Stimulated activated CD8-positive, alpha-beta memory T cell treated with anti-CD3 and anti-CD28 coated beads, Interleukin-15, amount 100 ng/mL, for 4 hours (primary cell): ENCODE measurements at regions not wholly inside any gene's neighbourhood (a gene's known extent, or its start where the extent isn't known, plus 50 kb on each side); places are given as distances from the start of the nearest gene placed in this dataset.
"Not testable (repeated sequence)": the region's sequence is repeated elsewhere in the genome, so short reads cannot be mapped to it uniquely, and the experiment has no call there.

Experiments used
- DNase-seq, 2 donors: peaks; one replicate each; pipeline ENCODE4 v3.0.0-alpha.2; 2020; ENCODE audit warnings: low read depth in 2 of 2

DNA sequence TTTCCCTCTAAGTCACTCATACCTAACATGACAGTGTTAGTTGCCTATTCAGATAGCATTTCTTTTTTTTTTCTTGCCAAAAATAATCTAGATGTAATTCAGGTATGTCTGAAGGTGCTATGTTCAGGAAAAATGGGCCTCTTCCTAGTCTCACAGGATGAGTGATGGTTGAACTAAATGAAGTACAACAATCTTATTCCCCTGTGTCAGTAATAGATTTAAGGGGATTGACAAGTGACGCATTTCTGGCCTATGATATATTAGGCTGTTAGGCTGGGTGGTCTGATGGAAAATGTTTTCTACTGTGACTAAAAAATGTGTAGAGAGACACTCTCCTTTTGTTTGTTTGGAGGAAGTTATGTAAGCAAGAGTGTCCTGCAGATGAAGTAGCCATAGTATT is 878.7 kb upstream of the SLITRK1 start:
- DNase-seq: no peak

DNA sequence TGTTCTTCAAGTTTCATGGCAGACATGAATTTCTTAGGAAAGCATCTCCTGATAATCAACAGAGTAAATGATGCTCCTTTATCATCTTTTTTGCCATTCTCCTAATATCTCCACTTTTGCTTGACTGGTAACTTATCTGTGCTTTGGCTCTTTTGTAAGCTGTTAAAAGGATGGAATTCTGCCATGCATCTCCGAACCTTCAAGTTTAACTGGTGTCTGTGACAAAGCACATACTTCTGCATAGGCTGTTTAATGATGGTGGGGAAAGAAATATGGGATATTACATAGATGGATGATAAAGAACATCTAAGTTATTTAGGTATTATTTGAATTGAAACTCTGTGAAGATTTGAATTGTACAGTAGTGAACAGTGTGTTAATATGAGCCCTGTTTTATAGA is 866.9 kb upstream of the SLITRK1 start:
- no peak for DNase-seq

DNA sequence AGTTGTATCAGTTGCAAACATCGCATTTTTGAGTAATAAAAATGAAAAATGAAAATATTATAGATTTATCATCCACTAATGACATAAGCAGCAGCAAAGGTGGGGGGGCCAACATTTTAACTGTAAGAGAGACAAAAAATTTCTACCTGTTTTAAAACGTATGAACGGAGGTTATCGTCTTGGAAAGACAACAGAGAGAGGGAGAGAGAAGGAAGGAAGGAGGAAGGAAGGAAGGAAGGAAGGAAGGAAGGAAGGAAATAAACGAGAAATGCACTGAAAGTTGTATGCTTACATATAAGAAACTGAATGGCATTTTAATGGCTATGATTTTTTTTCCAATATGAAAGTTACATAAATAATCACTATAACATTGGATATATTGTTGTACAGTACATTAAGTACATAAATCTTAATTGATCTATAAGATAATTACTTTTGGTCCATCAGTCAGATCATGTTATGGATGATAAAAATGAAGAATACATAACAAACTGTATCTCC is 862.8 kb upstream of the SLITRK1 start:
- DNase-seq: no peak

DNA sequence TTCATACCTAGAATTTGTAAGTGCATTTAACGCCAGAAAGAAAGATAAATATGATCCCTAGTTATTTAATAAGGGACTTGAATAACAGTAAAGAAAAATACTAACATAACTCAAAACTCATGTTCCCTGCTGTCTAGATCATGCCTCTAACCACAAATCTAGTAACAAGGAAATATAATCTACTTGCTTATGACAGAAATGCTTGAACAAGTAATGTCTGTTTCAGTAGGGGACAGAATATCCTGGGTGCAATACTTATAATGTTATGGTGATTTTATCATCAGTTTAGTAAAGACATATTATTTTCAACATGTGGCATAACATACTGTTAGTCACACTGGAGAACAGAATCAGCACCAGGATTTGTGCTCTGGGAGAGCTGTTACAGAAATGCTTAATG is 861.9 kb upstream of the SLITRK1 start:
- no peak for DNase-seq

DNA sequence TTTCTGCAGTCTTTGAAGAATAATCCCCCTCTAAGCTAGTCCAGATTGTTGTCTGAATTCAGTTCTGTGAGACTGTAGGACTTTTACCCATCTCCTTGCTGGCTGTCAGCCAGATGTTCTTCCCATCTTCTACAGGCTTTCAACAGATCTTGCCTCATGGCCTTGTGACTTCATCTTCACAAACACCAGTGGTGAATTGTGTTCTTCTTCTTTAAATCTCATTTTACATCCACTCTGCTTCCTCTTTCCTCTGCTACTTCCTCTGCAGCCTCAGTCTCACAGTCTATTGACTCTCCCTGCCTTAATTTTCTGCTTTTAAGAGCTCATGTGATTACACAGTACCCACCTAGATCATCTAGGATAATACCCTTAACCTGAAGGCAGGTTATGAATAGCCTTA is 859.0 kb upstream of the SLITRK1 start:
- no peak for DNase-seq

DNA sequence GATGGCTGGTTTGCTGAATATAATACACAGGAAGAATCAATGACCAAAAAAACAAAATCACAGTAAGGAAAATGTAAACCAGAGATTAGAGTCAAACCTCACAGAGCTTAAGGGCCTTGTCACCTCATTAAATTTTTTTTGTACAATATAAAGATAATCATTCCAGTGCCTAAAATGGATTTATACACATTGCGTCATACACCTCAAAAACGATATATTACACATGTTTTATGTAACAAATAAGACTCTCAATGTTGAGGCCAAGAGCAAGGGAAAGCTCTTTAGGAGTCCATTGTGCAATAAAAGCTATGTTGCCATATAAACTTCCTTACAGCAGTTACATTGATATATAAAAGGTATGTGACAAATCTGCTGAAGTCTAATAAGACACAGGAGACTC is 856.7 kb upstream of the SLITRK1 start:
- no peak for DNase-seq

DNA sequence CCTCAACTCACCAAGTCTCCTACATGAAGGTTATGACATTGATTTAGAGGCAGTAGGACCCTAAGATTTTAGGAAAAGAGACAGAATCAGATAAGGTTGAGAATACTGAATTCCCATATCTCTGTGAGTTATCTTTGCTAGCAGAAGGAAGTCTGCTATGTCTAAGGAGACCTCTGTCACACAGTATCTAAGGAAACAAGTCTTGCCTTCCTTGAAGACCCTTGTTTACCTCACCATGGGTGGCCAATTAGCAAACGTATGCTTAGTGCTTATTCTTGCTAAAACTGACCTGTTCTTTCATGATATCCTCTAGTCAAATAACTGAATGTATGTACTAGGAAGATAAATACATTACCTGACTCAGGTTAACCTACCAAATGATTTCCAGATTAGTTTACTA is 855.4 kb upstream of the SLITRK1 start:
- DNase-seq: no peak

DNA sequence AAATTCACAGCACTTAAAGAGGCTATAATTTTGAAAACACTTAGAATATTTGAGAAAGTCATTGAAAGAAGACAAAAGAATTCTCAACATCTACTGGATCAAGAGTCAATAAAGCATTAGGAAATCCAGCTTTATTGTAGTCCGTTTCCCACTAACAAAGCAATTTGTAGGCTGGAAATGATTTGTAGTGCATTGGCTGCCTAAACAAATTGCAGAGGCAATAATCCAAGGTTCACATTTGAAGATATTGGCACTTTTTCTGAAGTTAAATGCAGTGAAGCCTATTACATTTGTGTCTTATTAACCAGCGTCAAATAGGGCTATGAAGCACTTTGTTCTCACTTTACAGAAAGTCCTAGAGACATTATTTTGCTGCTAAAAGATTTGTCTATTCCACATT is 848.1 kb upstream of the SLITRK1 start:
- DNase-seq: no peak

DNA sequence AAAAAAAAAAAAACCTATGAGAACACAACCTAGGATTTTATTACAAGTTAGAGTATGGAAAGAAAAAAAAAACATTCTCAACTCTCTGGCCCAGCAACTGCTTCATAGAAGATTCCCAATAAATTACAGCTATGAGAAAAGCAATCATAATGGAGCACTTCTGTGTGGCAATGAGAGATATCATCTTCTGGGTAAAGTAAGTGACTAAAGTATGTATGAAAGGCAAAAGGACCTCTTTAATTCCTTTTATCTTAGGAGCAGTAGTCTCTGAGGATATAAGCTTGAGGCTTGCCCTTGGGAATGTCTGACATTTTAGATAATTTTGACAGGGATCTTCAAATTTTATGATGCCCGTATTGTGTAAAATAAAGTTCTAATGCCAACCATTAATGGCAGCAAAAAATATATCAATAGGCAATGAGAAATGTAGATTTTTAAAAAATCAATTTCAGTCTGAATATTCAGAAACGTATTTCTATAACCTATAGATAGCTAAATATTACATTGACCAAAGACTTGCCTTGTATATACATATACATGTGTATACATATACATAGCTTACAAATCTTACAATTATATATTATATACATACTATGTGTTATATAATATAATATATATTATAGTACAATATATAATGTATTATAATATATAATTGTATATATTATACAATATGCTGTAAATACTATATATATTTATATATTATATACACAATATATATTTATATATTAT is 823.9 kb upstream of the SLITRK1 start:
- DNase-seq: no peak

DNA sequence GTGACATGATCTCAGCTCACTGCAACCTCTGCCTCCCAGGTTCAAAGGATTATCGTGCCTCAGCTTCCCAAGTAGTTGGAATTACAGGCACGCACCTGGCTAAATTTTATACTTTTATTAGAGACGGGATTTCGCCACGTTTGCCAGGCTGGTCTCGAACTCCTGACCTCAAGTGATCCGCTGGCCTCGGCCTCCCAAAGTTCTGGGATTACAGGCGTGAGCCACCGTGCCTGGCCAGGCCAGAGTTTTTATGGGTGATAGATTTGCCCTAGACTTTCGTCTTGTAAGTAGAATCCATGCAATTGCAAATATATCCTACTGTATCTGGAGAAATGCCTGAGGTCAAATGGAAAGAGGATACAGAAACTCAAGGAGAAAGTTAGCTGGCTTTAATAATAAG is 819.9 kb upstream of the SLITRK1 start:
- no peak for DNase-seq

DNA sequence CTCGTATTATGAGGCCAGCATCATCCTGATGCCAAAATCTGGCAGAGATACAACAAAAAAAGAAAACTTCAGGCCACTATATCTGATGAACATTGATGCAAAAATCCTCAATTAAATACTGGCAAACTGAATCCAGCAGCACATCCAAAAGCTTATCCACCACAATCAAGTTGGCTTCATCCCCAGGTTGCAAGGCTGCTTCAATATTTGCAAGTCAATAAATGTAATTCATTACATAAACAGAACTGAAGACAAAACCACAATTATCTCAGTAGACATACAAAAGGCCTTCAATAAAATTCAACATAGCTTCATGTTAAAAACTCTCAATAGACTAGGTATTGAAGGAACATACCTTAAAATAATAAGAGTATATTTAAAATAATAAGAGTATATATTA is 815.3 kb upstream of the SLITRK1 start:
- not testable (repeated sequence) for DNase-seq

DNA sequence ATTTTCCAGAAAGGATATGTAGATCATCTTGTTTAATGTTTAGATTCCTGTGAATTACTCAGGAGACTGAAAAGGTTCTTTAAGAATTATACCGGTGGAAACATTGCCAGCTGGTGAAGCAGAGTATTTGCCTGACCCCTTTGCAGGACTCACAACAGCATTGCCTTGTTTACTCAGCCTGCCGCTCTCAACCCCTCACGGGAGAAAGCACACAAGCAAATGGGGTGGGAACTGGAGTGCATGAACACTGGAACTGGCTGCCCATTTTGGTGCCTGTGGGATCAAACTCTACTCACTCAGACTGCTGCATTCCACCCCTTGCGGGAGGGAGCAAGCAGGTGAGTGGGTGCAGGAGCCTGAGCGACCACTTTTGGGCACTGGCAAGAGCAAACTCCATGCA is 804.7 kb upstream of the SLITRK1 start:
- no peak for DNase-seq

DNA sequence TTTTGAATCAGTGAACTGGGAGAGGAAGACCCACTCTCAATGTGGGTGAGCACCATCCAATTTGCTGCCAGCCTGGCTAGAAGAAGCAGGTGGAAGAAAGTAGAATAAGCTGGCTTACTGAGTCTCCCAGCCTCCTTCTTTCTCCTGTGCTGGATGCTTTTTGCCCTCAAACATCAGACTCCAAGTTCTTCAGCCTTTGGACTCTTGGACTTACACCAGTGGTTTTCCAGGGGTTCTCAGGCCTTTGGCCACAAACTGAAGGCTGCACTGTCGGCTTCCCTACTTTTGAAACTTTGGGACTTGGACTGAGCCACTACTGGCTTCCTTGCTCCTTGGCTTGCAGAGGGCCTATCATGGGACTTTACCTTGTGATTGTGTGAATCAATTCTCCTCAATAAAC is 804.2 kb upstream of the SLITRK1 start:
- no peak for DNase-seq

DNA sequence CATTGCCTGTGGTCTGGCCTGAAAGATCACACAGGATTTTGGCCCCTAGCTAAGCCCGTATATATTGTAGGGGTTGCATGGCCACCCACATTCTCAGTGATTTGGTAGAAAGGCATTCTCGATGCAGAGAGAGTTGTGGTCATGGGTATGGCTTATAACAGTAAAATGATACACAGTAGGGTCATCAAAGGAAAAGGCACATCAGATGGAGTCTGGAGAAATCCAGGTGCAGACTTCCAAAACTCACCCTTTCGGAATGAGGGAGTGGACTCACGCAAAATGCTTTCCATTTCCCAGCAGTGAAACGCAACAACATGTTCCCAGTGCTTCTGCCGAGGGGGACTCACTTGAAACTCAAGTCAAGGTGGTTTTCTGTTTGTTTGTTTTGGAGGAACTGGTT is 802.5 kb upstream of the SLITRK1 start:
- no peak for DNase-seq

DNA sequence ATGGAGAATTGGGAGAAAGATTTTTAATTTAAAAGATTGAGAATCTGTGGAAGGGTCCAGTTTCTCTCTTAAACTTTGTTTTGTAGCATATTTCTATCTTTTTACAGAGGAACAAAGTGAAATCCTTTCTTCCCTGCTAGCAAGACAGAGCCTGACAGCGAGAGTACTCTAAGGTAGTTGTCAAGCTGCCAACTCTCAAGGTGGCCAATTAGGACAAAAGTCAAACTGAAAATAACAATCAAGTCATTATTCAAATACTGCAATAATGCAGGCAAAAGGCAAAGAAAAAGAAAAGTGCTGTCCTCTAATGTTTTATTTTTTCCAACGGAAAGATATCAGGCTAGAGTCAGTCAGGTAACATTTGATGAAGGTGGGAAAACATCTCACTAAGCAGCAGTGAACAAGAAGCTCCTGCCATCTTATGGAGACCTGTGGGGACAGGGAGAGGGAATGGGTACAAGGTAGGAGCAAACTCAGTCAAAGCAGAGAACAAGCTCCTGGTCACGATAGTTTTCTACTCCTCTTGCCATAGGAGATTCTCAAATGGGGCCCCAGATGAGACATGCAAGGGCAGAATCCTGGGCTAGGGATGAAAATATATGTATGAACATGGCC is 801.9 kb upstream of the SLITRK1 start:
- no peak for DNase-seq

DNA sequence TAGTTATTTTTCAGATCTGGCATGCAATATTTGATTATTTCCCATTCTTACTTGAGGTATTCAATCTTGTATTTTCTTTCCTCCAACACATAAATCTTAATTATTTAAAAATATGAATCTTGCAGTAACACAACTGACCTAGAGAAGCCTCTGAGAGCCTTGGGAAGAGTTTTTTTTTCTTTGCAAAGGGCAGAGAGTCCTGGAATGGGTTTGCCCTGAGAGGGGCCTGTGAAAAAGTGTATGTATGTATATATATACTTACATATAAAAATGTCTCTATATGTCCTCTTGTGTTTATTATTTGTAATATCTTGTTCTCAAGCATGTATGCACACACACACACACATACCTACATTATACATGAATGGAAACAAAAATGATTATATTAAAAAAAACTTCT is 801.2 kb upstream of the SLITRK1 start:
- DNase-seq: no peak

DNA sequence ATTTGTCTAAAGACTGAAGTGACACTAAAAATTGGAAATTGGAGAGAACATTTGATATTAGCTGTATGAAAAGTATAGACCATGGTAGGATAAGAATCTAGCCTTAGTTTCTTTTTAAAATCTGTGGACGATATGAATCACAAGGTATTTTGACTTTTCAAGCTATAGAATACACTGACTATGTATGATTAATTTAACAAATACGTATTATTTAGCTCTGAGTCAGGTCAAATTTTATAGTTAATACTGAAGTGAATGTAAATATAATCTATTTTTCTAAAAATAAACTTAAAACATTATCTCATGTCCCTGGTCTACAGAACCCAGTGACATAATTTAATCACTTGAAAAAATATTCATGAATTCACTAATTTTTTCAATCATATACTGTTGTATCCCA is 795.6 kb upstream of the SLITRK1 start:
- DNase-seq: no peak

DNA sequence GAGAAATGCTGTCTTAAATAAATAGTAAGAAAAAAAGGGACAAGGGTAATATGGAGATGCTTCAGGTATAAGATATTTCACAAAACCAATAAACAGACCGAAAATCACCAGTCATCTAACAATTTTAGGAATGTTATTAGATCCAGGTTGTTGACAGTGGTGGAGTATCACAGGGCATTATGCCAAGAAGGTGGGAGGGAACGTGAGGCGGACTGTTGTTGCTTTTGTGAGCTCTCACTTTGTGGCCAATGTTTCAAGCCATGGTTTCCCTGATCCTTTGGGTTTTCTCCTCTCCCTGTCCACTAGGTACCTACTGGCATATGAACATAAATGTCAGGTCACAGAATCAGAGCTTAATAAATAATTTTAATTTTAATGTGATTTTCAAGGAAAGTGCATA is 790.3 kb upstream of the SLITRK1 start:
- no peak for DNase-seq

DNA sequence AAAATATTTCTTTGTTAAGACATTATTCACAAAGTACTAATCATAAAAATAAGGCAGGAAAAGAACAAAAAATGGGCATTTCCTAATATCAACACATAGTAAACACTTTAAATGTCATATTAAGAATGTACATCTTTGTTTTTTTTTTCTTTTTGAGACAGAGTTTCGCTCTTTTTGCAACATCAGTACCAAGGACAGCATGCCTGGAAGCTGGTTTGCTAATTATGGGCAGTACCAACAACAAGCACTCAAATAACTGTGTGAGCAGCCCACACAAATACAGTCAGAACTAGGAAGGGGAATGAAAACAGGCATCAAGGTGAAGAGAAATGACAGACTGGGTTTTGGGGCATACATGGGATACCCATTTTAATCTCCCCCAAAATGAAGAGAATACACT is 788.0 kb upstream of the SLITRK1 start:
- no peak for DNase-seq

DNA sequence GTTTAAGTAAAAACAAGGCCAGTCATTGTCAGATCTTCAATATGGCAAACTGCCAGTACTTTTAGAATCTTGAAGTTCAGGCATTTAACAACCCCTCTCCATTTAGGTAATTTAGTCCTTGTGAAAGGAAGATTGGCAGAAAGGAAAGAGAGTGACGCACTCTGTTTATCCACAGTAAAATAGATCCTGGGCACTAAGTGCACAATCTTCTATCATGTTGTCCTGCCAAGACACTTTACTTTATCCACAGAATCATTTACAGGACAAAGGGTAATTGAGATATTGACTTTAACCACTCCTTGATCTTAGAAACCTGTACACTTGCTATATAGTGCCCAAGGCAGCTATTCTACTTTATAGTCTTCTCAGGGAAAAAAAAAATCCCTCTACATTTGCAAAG is 786.4 kb upstream of the SLITRK1 start:
- DNase-seq: no peak

DNA sequence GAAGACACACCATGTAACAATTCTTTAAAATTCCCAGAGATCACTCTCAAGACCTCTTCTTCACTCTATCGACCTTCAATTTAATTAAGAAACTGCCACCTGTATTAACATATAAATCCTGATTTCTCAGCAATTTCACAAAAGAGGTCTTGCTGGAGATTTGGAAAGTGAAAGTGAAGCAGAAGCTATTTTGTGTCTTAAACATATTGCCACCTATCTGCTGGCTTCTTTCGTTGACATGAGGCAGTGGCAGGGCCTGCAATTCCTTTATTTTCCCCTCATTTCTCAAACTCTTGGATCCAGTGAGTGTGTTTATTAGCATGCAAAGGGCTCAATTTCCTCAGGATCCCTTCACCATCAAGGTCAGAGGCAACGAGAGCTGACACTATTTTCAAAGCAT is 780.2 kb upstream of the SLITRK1 start:
- DNase-seq: no peak

DNA sequence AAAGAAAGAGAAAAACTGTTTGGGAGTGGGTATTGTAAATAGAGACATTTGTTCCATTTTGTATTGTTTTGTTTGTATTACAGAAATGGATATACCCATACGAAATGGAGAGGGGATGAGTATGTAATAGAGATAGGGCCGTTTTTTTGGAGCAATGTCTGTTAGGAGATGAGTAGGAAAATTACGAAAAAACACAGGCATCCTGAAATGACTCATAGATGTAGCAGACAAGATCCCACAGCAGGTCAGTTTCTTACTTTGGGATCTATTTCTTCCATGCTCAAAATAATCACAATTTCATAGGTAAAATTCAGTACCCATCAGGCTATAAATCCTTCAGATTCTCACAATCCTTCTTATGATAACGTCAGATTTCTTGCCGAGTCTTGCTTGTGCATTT is 779.4 kb upstream of the SLITRK1 start:
- DNase-seq: no peak

DNA sequence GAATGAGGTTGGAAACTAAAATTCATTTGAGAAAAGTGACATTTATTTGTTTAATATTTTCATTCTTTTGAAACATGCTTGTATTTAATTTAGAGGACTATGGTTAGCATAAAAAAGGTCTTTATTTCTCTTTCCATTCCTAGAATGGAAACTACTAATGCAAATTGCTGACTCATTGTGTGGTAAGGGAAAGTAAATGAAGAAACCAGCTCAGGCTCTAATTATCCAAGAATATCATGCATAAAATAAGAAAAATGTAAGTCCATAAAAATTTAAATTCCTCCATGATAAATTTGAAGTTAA is 777.0 kb upstream of the SLITRK1 start:
- DNase-seq: no peak
